Psoas muscle (tissue), 7 donors: ENCODE measurements at regions not wholly inside any gene's neighbourhood (a gene's known extent, or its start where the extent isn't known, plus 50 kb on each side); places are given as distances from the start of the nearest gene placed in this dataset.

ENCODE experiments used
- ATAC-seq, 4 donors: fragments of 200-7000 bp; cut with Tn5 transposase; one replicate each; pipeline ENCODE4 v1.9.1; 2020; ENCODE audit warnings: moderate library complexity in 3 of 4, mild to moderate bottlenecking in 2 of 4
- DNase-seq, 2 donors: peaks; one replicate each; pipeline ENCODE4 v3.0.0-alpha.2; 2020
- H3K27ac ChIP-seq: fragments of 200-600 bp; one replicate; pipeline ENCODE4 v1.8.0; 2022
- H3K27me3 ChIP-seq, 3 donors: fragments of 200-600 bp in 1 of 3; one replicate each; pipeline versions ENCODE4 v1.6.1 to v1.8.0; 2013 to 2022; ENCODE audit warnings: low read length in 2 of 3, mild to moderate bottlenecking in 2 of 3, moderate library complexity in 1 of 3; ENCODE audit not compliant: insufficient read depth in 3 of 3
- H3K36me3 ChIP-seq, 2 donors: fragments of 200-600 bp in 1 of 2; one replicate each; pipeline versions ENCODE4 v1.6.1 to v1.8.0; 2013 to 2022; ENCODE audit warnings: low read depth in 1 of 2, mild to moderate bottlenecking in 1 of 2, moderate library complexity in 1 of 2; ENCODE audit not compliant: insufficient read depth in 1 of 2
- H3K4me1 ChIP-seq: fragments of 200-600 bp; one replicate; pipeline ENCODE4 v1.8.0; 2022
- H3K4me3 ChIP-seq: fragments of 200-600 bp; one replicate; pipeline ENCODE4 v1.8.0; 2022; ENCODE audit warnings: mild to moderate bottlenecking
- H3K9me3 ChIP-seq: fragments of 200-600 bp; one replicate; pipeline ENCODE4 v1.8.0; 2022
- WGBS, 3 donors: extraction: QIAGEN DNeasy Blood & Tissue Kit; methylation state at CpG; one replicate each; pipeline versions ENCODE4 v1.1.6 to v1.1.7; 2013; 5-methylcytosine and 5-hydroxymethylcytosine counted together
- intact Hi-C, 2 donors: fragments of 100-400 bp; cut with DNase I; formaldehyde crosslinking; loops; one replicate each; pipeline versions ENCODE4 v1.11.0 to v1.14.2; 2022
- TF ChIP-seq, protein P1 (sequence below): fragments of 200-600 bp; IDR thresholded peaks from one replicate; pipeline ENCODE4 v1.8.0; 2022; ENCODE audit warnings: antibody characterized with exemption
- donor health status: healthy with polysubstance abuse.
- donor health status: DM: no; HTN: no; CAD: no; lungs with moderate emphysema.
- donor health status: Bipolar disorder and iron deficiency.
- donor health status: healthy.
- donor health status: DM: yes; HTN: yes; CAD: no.
- donor health status: DM: no; HTN: no; CAD: no.
- donor health status: DM: yes; HTN: yes; CAD: no.

DNA sequence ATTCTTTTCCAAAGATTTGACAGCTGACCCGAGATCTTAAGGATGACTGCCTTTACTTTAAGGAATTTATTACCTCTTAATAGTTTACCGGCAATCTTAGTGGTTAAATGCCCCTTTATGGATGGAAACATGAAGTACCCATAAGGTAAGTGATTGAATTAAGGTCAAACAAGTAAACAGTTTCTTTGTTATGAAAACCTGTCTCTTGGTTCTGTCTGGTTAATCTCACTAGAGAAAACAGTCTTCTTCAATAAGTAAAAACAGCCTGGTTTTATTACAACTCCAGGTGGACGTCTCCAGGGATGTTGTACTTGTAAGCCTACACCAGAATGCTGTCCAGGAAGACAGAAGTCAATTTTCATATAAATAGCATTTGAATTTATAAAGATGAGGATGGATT lies 161.8 kb upstream of the MTPN start:
- Histone ChIP-seq H3K9me3 (no peaks in the 10 kb centered on the region), H3K27me3 (peaks cover 0 to 2% (median 0%) of the 10 kb centered on the region in 3 donors), H3K4me1 (no peaks in the 10 kb centered on the region), H3K4me3 (no peak overlapping the region), H3K36me3 (no peaks in the 10 kb centered on the region), H3K27ac (no peak overlapping the region)
- WGBS, 3 donors = 42 to 49% (median 45%) methylated on average over 3 of the region's 3 CpGs
- intact Hi-C loops = no loop called here
- TF ChIP-seq, protein P1, sequence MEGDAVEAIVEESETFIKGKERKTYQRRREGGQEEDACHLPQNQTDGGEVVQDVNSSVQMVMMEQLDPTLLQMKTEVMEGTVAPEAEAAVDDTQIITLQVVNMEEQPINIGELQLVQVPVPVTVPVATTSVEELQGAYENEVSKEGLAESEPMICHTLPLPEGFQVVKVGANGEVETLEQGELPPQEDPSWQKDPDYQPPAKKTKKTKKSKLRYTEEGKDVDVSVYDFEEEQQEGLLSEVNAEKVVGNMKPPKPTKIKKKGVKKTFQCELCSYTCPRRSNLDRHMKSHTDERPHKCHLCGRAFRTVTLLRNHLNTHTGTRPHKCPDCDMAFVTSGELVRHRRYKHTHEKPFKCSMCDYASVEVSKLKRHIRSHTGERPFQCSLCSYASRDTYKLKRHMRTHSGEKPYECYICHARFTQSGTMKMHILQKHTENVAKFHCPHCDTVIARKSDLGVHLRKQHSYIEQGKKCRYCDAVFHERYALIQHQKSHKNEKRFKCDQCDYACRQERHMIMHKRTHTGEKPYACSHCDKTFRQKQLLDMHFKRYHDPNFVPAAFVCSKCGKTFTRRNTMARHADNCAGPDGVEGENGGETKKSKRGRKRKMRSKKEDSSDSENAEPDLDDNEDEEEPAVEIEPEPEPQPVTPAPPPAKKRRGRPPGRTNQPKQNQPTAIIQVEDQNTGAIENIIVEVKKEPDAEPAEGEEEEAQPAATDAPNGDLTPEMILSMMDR = no peak
- no peak for ATAC-seq
- DNase-seq = no peak

DNA sequence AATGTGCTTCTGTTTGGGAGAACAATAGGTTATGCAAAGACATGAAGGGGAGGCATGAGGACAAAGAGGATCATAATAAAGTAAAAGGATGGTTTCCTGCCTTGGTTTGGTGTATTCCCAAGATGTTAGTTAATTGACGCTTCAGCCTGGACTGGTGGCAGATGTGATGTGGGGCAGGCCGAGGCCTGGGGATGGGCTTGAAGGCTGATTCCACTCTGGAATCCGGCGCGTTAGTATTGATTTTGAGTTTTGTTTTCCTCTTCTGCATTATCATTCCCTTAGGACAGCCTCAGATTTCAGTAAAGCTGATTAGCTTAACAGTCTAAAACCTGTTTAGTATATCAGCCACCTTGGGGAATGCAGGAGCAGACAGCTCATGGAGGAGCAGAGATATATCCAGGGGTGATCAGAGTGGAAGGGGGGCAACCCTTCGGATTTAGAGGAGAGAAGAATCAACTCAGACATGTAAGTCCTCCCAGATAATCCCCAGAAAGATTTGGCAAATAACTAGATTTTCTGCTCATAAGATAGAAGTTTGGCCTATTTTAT lies 159.8 kb upstream of the MTPN start:
- TF ChIP-seq, protein P1 = no peak
- H3K4me1 ChIP-seq = no peaks in the 10 kb centered on the region
- ATAC-seq (no peak), DNase-seq (no peak)
- no peaks in the 10 kb centered on the region for H3K36me3 ChIP-seq
- no peak overlapping the region for H3K27ac ChIP-seq
- H3K9me3 ChIP-seq = no peaks in the 10 kb centered on the region
- intact Hi-C loops = no loop called here
- 50 to 59% (median 52%) methylated on average over 6 of the region's 6 CpGs for WGBS, 3 donors
- H3K4me3 ChIP-seq = no peak overlapping the region
- H3K27me3 ChIP-seq = peaks cover 0 to 2% (median 0%) of the 10 kb centered on the region in 3 donors

DNA sequence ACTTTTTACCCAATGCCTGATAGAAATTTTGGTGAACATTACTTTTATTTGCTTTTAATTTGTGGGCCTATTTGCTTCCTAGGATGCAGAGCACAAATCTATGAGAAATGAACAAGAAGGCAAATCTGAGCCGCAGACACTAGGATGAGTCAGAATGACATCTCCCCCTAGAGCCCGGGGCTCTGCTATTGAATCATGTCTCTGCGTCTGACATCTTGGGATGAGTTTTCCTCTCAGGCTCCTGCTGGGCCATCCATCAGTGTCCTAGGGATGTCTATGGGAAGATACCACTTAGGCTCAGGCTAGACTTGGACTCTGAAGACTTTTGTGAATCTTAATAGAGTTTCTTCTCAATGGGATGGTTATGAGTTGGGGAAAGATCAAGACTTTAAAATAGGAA lies 157.3 kb upstream of the MTPN start:
- H3K4me3 ChIP-seq = no peak overlapping the region
- H3K27me3 ChIP-seq = peaks cover 0 to 2% (median 0%) of the 10 kb centered on the region in 3 donors
- H3K36me3 ChIP-seq = no peaks in the 10 kb centered on the region
- H3K4me1 ChIP-seq = no peaks in the 10 kb centered on the region
- WGBS, 3 donors = 59 to 75% (median 61%) methylated on average over 3 of the region's 3 CpGs
- no peak overlapping the region for H3K27ac ChIP-seq
- no peaks in the 10 kb centered on the region for H3K9me3 ChIP-seq
- TF ChIP-seq, protein P1 = no peak
- ATAC-seq (no peak), DNase-seq (no peak)
- intact Hi-C loops = no loop called here

DNA sequence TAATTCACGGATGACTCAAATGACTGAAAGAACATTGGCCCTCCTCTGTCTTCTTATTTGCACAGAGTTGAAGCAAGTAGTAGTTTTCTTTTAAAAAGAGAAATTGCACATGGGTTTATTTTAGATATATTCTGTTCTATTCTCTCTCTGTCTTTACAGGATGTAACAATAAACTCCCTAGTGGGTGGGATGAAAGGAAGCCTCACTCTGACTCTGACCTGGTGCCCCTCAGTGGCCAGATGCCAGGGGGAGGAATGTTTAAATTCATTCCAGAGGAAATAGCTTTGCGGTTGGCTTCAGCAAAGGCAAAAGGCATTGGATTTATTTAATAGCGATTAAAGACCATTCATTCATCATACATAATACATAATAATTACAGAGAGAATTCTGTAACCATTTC lies 156.4 kb upstream of the MTPN start:
- Histone ChIP-seq H3K27me3 (peaks cover 0 to 2% (median 0%) of the 10 kb centered on the region in 3 donors), H3K27ac (no peak overlapping the region), H3K4me3 (no peak overlapping the region), H3K4me1 (no peaks in the 10 kb centered on the region), H3K36me3 (no peaks in the 10 kb centered on the region), H3K9me3 (no peaks in the 10 kb centered on the region)
- intact Hi-C loops = no loop called here
- ATAC-seq = no peak
- 27 to 42% (median 37%) methylated on average over 3 of the region's 3 CpGs for WGBS, 3 donors
- TF ChIP-seq, protein P1 = no peak
- no peak for DNase-seq

DNA sequence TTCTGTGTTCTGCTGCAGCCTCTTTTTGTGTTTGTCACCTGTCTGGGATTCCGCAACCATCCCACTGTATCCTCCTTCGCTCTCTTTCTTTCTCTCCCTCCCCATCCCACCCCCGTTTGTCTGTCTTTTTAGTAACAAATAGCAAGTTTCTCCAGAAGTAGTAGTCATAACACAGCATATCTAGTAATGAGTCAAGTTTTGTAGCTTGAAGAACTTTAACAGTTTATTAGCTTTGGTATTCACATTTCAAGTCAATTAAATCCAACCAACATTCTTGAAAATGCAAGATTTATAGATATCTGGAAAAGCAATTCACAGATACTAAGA lies 154.1 kb upstream of the MTPN start:
- intact Hi-C loops = no loop called here
- WGBS, 3 donors = 87 to 95% (median 88%) methylated on average over 3 of the region's 3 CpGs

More for the DNA sequence above, 154.1 kb upstream of the MTPN start:
- Histone ChIP-seq H3K36me3 (no peaks in the 10 kb centered on the region), H3K4me3 (no peak overlapping the region), H3K4me1 (no peaks in the 10 kb centered on the region), H3K27me3 (peaks cover 0 to 3% (median 0%) of the 10 kb centered on the region in 3 donors), H3K27ac (no peak overlapping the region), H3K9me3 (no peaks in the 10 kb centered on the region)
- TF ChIP-seq, protein P1 = no peak
- ATAC-seq (no peak), DNase-seq (no peak)
